Sigmoid colon (tissue), 6 donors: ENCODE measurements at regions not wholly inside any gene's neighbourhood (a gene's known extent, or its start where the extent isn't known, plus 50 kb on each side); places are given as distances from the start of the nearest gene placed in this dataset.

Experiments
- DNase-seq: peaks from one replicate; pipeline ENCODE4 v3.0.0-alpha.2; 2019
- H3K27ac ChIP-seq, 4 donors: fragments of 200-600 bp; sonication (generic); one replicate each; pipeline ENCODE4 v1.5.1; 2016 to 2019; ENCODE audit warnings: mild to moderate bottlenecking in 1 of 4
- H3K27me3 ChIP-seq, 3 donors: fragments of 200-600 bp; sonication (generic); one replicate each; pipeline ENCODE4 v1.5.1; 2019; ENCODE audit warnings: mild to moderate bottlenecking in 1 of 3
- H3K36me3 ChIP-seq, 4 donors: fragments of 200-600 bp; sonication (generic); one replicate each; pipeline ENCODE4 v1.5.1; 2016 to 2019
- H3K4me1 ChIP-seq, 4 donors: fragments of 200-600 bp; sonication (generic); one replicate each; pipeline ENCODE4 v1.5.1; 2017 to 2019
- H3K4me3 ChIP-seq, 4 donors: fragments of 200-600 bp; sonication (generic); one replicate each; pipeline ENCODE4 v1.5.1; 2017 to 2019; ENCODE audit warnings: mild to moderate bottlenecking in 2 of 4, moderate library complexity in 1 of 4
- H3K9me3 ChIP-seq, 4 donors: fragments of 200-600 bp in 3 of 4; sonication (generic) in 3 of 4; one replicate each; pipeline versions ENCODE4 v1.5.1 to v1.6.1; 2013 to 2019
- EP300 ChIP-seq, 4 donors: sonication (generic); formaldehyde crosslinking; IDR thresholded peaks; one replicate each; pipeline ENCODE4 v1.6.1; 2017; ENCODE audit warnings: antibody characterized with exemption in 4 of 4
- POLR2A ChIP-seq, 2 donors: fragments of 450-650 bp; IDR thresholded peaks; one replicate each; pipeline ENCODE4 v1.6.1; 2016; ENCODE audit warnings: antibody characterized with exemption in 2 of 2, mild to moderate bottlenecking in 2 of 2, moderate library complexity in 2 of 2
- POLR2AphosphoS5 ChIP-seq, 4 donors: sonication (generic); formaldehyde crosslinking; IDR thresholded peaks; one replicate each; pipeline ENCODE4 v1.6.1; 2017; ENCODE audit warnings: antibody characterized with exemption in 4 of 4
- WGBS, 2 donors: extraction: QIAGEN DNeasy Blood & Tissue Kit; methylation state at CpG; one replicate each; pipeline ENCODE4 v1.1.7; 2013; 5-methylcytosine and 5-hydroxymethylcytosine counted together
- intact Hi-C: fragments of 100-400 bp; cut with DNase I; formaldehyde crosslinking; loops from one replicate; pipeline ENCODE4 v1.15.1; 2023
- TF ChIP-seq, protein P1 (sequence below), 4 experiments: fragments of 450-650 bp in 3 of 4; fragments of 200-600 bp in 1 of 4; IDR thresholded peaks; one replicate each; pipeline ENCODE4 v1.5.1; 2016 to 2019; ENCODE audit warnings: antibody characterized with exemption in 4 of 4, mild to moderate bottlenecking in 3 of 4, moderate library complexity in 2 of 4
- donor health status: healthy with polysubstance abuse.
- donor health status: healthy.

DNA sequence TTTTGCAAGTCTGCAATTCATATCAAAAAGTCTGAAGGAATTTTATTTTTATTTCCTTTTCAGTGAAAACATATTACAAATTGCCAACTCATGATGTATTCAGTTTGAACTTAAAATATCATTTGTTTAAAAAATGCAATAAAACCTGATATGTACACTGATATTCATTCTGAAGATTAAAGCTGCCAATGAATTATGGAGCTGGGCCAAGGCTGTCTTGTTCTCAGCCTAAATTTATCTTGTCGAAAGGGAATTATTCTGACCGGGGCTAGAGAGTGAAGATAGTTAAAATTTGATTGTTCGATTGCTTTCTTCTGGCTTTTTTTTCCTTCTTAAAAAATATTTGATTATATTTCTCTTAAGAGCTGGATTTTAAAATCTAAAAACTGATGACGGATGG lies 54.0 kb upstream of the RBFOX1 start:
- Histone ChIP-seq H3K27me3 (no peaks in the 10 kb centered on the region), H3K27ac (no peak overlapping the region), H3K36me3 (no peaks in the 10 kb centered on the region), H3K9me3 (no peaks in the 10 kb centered on the region), H3K4me3 (no peak overlapping the region), H3K4me1 (no peaks in the 10 kb centered on the region)
- intact Hi-C loops, result no loop called here
- no peak for TF ChIP-seq POLR2AphosphoS5 (IDR thresholded peaks at IDR 0.05)
- no peak for DNase-seq
- 91% methylated on average over 4 of the region's 4 CpGs for WGBS, 2 donors

DNA sequence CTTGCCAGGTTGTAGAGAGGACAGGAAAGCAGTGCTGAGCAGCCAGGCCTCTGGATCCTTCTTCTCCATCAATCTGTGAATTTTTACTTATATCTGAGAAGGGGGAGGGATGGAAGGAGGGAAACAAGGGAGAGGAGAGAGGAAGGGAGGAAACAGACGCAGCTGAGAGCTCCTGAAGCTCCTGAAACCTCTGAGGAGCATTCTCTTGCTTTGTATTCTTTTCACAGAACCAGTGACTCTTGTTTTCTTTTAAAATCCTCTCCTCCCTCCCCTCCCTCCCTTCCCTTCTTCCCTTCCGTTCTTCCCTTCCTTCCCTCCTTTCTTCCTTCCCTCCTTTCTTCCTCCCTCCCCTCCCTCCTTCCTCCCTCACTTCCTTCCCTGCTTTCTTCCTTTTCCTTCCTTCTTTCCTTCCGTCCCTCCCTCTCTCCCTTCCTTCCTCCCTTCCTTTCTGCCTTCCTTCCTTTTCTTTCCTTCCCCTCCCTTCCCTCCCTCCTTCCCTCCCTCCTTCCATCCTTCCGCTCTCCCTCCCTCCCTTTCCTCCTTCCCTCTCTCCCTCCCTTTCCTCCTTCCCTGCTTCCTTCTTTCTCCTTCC lies 60.0 kb upstream of the RBFOX1 start:
- 65 to 68% methylated on average over 4 of the region's 4 CpGs for WGBS, 2 donors
- H3K4me1 ChIP-seq, result no peaks in the 10 kb centered on the region
- TF ChIP-seq, protein P1, sequence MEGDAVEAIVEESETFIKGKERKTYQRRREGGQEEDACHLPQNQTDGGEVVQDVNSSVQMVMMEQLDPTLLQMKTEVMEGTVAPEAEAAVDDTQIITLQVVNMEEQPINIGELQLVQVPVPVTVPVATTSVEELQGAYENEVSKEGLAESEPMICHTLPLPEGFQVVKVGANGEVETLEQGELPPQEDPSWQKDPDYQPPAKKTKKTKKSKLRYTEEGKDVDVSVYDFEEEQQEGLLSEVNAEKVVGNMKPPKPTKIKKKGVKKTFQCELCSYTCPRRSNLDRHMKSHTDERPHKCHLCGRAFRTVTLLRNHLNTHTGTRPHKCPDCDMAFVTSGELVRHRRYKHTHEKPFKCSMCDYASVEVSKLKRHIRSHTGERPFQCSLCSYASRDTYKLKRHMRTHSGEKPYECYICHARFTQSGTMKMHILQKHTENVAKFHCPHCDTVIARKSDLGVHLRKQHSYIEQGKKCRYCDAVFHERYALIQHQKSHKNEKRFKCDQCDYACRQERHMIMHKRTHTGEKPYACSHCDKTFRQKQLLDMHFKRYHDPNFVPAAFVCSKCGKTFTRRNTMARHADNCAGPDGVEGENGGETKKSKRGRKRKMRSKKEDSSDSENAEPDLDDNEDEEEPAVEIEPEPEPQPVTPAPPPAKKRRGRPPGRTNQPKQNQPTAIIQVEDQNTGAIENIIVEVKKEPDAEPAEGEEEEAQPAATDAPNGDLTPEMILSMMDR (IDR thresholded peaks at IDR 0.05), result no peak
- H3K27me3 ChIP-seq, result no peaks in the 10 kb centered on the region
- DNase-seq, result no peak
- no peak overlapping the region for H3K4me3 ChIP-seq
- intact Hi-C loops, result no loop called here
- no peak overlapping the region for H3K27ac ChIP-seq
- no peaks in the 10 kb centered on the region for H3K36me3 ChIP-seq
- H3K9me3 ChIP-seq, result no peaks in the 10 kb centered on the region

GRCh38 chr16:7271486-7271885 lies 61.2 kb upstream of the RBFOX1 start:
- TF ChIP-seq EP300 (IDR thresholded peaks at IDR 0.05) (no peak), POLR2A (IDR thresholded peaks at IDR 0.05) (no peak)
- TF ChIP-seq, protein P1 (IDR thresholded peaks at IDR 0.05), result no peak
- intact Hi-C loops, result no loop called here
- H3K9me3 ChIP-seq, result no peaks in the 10 kb centered on the region
- no peaks in the 10 kb centered on the region for H3K4me1 ChIP-seq
- H3K4me3 ChIP-seq, result no peak overlapping the region
- WGBS, 2 donors, result 82 to 85% methylated on average over 5 of the region's 5 CpGs
- no peaks in the 10 kb centered on the region for H3K36me3 ChIP-seq
- no peak for DNase-seq
- H3K27ac ChIP-seq, result no peak overlapping the region
- no peaks in the 10 kb centered on the region for H3K27me3 ChIP-seq

- Histone ChIP-seq H3K9me3 (no peaks in the 10 kb centered on the region), H3K4me3 (no peak overlapping the region), H3K36me3 (no peaks in the 10 kb centered on the region), H3K27me3 (no peaks in the 10 kb centered on the region), H3K4me1 (no peaks in the 10 kb centered on the region), H3K27ac (no peak overlapping the region)
- WGBS, 2 donors, result 65 to 72% methylated on average over 3 of the region's 3 CpGs
- intact Hi-C loops, result no loop called here
- TF ChIP-seq, protein P1 (IDR thresholded peaks at IDR 0.05), result no peak
- no peak for TF ChIP-seq POLR2AphosphoS5 (IDR thresholded peaks at IDR 0.05)
- TF ChIP-seq EP300 (IDR thresholded peaks at IDR 0.05), result no peak
- no peak for DNase-seq
These were observed 61.8 kb upstream of the RBFOX1 start for GRCh38 chr16:7270823-7271222.

DNA sequence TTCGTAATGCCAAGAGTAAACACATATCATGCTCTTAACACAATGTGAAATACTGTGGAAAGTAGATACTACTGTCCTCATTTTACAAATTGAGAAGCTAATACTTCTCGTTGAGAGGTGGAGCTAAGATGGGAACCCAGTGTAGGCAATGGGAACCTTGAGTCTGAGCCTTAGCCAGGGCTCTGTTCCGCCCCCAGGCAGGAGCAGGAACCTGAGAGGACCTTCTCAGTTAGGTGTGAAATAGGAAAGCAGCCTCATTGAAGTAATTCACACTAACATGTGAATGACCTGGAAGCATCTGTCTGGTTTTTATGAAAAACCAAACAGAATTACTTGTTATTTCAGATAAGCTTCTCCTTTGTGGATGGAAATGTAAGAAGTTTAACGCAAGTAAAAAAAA lies 62.6 kb upstream of the RBFOX1 start:
- intact Hi-C loops, result no loop called here
- WGBS, 2 donors, result 60 to 75% methylated on average over 4 of the region's 4 CpGs

More for the DNA sequence above, 62.6 kb upstream of the RBFOX1 start:
- no peak for DNase-seq
- no peaks in the 10 kb centered on the region for H3K4me1 ChIP-seq
- H3K36me3 ChIP-seq, result no peaks in the 10 kb centered on the region
- H3K4me3 ChIP-seq, result no peak overlapping the region
- no peaks in the 10 kb centered on the region for H3K9me3 ChIP-seq
- no peaks in the 10 kb centered on the region for H3K27me3 ChIP-seq
- no peak overlapping the region for H3K27ac ChIP-seq
- TF ChIP-seq, protein P1 (IDR thresholded peaks at IDR 0.05), result no peak
- TF ChIP-seq POLR2A (IDR thresholded peaks at IDR 0.05) (no peak), POLR2AphosphoS5 (IDR thresholded peaks at IDR 0.05) (no peak), EP300 (IDR thresholded peaks at IDR 0.05) (no peak)
